HL-60 (cell line): ENCODE measurements at regions not wholly inside any gene's neighbourhood (a gene's known extent, or its start where the extent isn't known, plus 50 kb on each side); places are given as distances from the start of the nearest gene placed in this dataset.

Source experiments
- CTCF ChIP-seq: IDR thresholded peaks from one replicate; pipeline ENCODE4 v1.5.1; 2011; ENCODE audit warnings: low read length, control low read depth, inconsistent platforms; ENCODE audit not compliant: insufficient read depth
- POLR2AphosphoS5 ChIP-seq: IDR thresholded peaks from 2 replicates; pipeline ENCODE4 v1.6.1; 2012; ENCODE audit warnings: low read depth
- REST ChIP-seq: IDR thresholded peaks from 2 replicates; pipeline ENCODE4 v1.6.1; 2012; ENCODE audit warnings: low read depth; ENCODE audit not compliant: insufficient replicate concordance
- SPI1 ChIP-seq: IDR thresholded peaks from 2 replicates; pipeline ENCODE4 v1.6.1; 2012; ENCODE audit warnings: low read depth, mild to moderate bottlenecking, borderline replicate concordance

- TF ChIP-seq CTCF, result no peak
- no peak for TF ChIP-seq POLR2AphosphoS5
- no peak for TF ChIP-seq REST
- no peak for TF ChIP-seq SPI1
Observed at GRCh38 chr3:22296601-22297000, 545.6 kb upstream of the ZNF385D start.
